ENCODE measurements at regions not wholly inside any gene's neighbourhood (a gene's known extent, or its start where the extent isn't known, plus 50 kb on each side); places are given as distances from the start of the nearest gene placed in this dataset.
"Not testable (repeated sequence)": the region's sequence is repeated elsewhere in the genome, so short reads cannot be mapped to it uniquely, and the experiment has no call there.

DNA sequence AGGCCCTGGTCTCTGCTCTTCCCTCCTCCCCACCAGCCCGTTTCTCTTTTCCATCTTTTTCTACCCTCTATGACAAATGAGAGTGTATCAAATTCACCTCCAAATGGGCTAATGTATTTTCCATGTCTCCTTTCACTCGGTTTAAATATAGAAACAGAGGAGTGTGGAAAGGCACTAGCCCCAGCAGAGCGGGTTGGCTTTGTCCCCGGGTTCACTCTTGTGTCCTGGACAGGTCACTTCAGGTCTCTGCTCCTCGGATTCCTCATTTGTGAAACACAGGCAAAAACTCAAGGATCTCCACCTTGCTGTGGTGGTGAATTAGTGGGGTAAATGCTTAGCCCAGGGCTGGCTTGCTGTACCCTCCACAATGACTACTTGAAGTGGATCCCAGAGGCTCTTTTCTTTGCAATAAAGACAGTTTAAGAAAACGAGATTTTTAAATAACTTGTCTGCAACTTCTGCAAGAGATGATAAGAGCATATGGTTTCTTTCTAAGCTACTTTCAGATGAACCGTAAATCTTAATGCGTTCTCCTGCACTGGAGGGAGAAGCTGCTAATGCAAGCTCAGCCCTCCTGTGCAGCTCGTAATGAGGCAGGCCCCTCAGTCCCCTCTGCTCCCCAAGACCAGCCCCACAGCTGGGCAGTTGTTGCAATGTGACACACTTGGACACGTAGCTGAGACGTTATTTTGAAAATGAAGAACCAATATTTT lies 292.9 kb downstream of the THBS2 start:
- no peak for DNase-seq

DNA sequence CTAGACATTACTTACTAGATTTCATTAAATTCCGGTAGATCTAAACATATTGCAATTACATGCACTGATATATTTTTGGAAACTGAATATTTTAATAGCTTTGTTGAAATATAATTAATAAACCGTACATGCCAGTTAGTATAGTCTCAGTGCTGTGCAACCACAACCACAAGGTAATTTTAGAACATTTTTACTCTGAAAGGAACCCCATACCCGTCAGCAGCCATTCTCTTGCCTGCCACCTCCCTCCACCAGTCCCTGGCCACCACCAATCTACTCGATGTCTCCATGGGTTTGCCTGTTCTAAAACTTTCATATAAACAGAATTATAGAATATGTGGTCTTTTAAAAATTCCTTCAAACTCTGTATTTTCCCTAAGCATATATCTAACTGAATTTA lies 293.9 kb downstream of the THBS2 start:
- DNase-seq = no peak

DNA sequence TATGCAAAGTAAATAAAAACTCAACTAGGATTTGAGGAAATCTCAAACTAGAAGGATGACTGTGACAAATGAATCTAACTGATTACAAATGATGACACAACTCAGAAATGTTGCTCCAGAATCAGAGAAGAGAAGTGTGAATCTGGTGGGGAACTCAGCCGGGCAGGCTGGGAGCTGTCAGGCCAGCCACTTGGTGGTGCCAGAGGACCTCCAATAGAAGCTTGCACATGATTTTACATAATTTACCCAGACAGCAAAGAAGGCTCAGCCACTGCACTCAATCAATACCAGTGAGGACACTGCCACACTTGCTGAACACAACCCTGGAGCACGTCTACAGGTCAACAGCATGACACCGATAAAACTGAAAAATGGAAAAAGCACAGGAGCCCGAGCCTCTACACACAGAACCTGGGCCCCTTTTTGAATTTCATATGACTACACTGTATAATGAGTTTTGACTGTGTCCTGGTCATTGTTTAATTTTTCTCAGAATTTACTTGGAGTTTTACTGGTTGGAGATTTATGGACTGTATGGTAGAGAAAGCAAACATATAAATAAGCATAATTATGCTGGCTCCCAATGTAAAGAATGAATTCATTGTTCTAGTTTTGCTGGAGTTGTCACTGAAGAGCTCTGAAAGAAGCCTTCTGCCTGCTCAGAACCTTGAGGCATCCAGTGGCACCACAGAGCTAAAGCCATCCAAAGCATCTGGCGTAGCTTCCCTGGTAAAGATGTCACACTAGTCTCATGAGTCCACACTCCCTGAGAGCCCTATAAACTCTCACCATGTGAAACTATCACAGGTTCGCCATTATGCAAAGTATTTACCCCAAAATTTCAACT lies 296.5 kb downstream of the THBS2 start:
- peak; percentile 7 for DNase-seq

DNA sequence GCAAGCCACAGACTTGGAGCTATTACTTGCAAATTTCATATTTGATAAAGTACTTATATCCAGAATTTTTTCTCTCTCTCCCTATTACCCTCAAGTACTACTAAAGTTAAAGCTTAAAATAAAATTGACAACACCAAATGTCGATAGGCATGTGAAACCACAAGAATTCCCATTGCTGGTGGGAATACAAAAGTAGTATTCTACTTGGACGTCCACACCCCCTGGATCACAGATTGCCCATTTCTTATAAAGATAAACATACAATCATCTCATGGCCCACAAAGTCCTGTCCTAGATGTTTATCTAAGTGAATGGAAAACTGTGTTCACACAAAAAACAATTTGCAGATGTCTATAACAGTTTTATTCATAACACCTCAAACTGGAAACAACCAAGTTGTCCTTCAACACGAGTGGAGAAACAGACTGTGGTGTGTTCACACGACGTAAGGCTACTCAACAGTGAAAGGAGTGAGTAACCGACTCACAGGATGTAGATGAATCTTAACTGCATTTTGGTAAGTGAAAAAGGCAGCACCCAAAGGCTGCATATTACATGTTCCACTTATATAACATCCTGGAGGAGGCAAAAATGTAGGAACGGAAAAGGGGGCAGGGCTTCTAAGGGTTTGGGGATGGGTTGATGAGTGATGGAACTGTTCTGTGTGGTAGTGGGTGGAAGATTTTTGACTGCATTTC lies 297.4 kb downstream of the THBS2 start:
- no peak for DNase-seq

DNA sequence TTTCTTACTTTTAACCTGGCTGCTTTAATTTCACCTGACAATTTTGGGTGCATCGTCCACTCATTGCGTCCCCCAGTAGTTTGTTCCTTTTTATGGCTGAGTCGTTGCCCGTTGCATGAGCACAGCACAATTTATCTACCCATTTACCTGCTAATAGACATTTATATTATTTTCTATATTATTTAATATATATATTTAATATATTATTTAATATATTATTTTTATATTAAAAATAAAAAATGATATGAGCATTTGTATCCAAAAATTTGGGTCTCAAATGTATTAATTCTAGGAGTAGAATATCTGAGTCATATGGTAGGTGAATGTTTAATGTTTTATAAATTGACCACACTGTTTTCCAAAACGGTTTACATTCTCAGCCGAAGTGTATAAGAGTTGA lies 300.2 kb downstream of the THBS2 start:
- DNase-seq = no peak

DNA sequence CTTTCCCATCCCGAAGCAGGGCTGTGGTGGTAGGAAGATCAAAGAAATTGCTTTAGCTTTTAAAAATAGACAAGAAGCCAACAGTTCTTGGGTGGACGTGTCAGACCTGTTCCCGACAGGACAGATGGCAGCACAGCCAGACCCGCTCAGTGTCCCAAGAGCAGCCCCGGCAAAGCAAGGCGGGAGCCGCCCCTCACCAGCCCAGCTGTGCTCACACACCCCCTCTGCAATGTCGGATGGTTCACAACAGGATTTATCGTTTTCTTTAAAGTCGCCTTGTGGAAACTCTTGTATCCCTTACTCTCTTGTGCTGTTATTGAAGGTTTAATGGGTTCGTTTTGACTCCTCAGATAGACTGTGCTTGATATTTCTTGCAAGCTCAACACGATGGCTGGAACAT lies 302.4 kb downstream of the THBS2 start:
- no peak for DNase-seq

DNA sequence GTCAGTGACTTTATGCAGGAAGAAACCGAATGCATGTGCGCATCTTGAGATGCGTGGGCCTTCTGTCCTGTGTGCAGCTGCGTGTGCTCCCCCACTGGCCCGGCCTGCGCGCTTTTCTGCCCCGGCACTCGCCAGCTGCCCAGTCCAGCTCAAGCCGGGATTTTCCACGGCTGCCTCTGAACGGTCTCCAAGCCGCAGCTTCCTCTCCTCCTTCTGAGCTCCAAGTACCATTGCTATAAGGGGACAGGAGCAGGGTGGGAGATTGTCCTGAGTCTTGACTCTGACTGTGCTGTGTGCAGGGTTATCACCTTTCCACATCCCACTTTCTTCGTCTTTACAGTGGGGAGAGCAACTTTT lies 302.8 kb downstream of the THBS2 start:
- no peak for DNase-seq

DNA sequence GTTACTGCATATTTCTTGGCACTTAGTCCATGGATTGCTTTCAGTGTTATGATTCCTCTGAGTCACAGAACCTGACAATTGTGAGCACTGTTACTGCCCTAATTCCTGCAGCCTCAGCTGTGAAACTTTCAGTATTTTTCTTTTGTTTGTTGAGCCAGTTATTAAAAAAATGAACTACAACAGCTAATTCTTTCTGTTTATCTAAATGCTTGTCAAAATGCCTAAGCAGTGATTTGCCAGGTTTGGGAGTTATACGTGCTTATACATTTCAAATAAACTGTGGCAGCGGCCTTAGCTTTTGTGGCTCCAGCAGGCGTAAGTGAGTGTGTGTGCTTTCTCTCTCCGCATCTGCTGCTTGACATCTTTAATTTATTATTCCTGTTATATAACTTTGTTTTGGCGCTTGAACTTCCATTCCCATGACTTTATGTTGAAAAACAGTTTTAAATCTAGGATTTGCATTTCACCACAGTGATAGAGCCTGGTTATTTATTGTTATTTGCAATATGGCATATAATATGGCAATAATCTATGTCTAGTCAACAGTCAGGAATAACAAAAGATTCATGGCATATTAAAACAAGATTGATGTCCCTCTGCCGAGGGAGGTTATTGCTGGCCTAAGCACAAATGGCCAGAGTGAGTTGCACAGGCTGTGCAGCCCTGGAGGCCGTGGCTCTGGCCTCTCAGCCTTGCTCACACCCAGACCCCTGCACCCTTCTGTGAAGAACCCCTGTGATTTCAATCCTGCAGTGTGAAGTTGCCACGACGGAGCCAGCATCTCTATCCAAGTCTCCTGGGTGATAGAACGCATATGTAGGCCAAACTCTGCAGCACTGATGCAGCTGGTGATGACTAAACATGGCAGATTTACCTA lies 303.4 kb downstream of the THBS2 start:
- no peak for DNase-seq

DNA sequence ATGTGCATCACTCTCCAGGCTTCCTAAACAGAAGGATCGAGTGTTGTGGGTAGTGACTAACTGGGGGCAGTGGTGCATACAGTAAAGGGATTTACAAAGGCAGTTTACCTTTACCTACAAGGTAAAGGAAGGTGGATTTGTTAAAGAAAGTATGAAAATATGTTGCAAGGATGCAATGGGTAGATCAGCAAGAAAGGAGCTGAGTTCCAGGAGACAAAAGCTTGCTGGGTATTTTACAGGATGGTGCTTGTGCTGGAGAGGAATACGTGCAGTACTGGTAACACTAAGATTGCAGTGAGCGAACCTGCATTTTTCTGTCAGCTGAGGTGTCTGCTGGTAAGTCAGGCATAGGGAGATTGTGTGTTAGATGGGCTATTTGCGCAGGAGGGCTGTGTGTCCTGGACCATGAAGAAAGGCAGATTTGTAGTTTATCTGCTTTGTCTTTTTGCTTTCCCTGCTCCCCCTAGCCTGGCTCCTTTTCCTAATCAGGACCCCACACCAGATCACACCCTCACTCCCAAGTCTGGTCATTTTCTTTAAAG lies 304.6 kb downstream of the THBS2 start:
- no peak for DNase-seq

- DNase-seq = no peak
Observed at GRCh38 chr6:168948002-168948401, 305.6 kb downstream of the THBS2 start.

GRCh38 chr6:168943231-168943905 lies 310.3 kb downstream of the THBS2 start:
- DNase-seq = no peak

- DNase-seq = no peak
Observed at GRCh38 chr6:168942646-168943045, 311.0 kb downstream of the THBS2 start.

DNA sequence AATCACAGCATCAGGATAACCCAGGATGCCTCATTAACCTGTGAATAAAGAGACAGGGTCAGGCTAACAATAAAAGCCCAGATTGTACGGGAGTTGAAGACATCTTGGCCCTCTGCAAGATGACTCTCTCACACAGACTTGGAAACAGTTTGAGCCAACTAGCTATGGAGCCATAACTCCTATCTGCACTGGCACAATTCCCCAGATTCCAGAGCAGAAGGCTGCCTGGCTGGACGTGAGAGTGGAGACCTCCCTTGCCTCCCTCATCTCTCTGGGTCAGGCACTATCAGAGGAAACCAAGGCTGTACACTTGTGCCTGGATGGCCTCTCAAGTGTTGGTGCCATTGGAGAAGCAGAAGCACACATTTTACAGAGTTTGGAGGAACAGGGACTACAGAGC lies 312.6 kb downstream of the THBS2 start:
- no peak for DNase-seq

GRCh38 chr6:168939796-168940195 lies 313.9 kb downstream of the THBS2 start:
- no peak for DNase-seq

DNA sequence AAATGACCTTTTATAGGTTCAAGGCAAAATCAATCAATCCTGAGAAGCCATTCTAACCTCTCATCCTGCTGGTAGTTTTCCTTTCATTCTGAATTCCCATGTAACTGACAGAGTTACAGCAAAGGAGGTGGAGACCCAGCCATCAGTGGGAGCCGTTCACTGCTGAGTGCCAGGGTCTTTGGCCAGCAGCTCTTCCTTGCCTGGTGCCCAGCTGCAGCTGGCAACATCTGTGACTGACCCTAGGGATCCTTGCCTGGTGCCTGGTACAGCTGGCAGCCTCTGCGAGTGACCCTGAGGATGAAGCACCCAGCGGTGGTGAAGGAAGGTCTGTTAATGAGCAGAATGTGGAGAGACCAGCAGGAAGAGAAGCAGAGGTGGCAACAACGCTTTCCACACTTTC lies 314.6 kb downstream of the THBS2 start:
- DNase-seq = no peak

- DNase-seq = no peak
Observed at GRCh38 chr6:168938546-168938945, 315.1 kb downstream of the THBS2 start.

DNA sequence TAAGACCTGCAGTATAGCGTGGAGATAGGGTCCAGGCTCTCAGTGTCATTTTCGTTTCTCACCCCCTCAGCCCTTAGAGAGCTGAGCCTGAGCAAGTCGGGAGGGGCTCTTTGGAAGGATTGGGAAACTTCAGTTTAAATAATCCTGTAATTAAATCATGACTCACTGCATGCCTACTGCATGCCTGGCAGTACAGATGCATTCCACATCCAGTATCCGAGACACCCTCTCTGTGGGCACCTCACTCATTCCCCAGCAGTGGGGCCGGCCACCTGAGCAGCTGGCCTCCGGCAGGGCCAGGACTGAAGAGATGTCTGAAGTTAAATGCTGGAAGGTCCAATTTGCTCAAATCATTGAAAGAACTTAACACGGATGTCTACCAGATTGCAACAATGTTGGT lies 316.6 kb downstream of the THBS2 start:
- DNase-seq = no peak

GRCh38 chr6:168935628-168936010 lies 318.0 kb downstream of the THBS2 start:
- DNase-seq = no peak

DNA sequence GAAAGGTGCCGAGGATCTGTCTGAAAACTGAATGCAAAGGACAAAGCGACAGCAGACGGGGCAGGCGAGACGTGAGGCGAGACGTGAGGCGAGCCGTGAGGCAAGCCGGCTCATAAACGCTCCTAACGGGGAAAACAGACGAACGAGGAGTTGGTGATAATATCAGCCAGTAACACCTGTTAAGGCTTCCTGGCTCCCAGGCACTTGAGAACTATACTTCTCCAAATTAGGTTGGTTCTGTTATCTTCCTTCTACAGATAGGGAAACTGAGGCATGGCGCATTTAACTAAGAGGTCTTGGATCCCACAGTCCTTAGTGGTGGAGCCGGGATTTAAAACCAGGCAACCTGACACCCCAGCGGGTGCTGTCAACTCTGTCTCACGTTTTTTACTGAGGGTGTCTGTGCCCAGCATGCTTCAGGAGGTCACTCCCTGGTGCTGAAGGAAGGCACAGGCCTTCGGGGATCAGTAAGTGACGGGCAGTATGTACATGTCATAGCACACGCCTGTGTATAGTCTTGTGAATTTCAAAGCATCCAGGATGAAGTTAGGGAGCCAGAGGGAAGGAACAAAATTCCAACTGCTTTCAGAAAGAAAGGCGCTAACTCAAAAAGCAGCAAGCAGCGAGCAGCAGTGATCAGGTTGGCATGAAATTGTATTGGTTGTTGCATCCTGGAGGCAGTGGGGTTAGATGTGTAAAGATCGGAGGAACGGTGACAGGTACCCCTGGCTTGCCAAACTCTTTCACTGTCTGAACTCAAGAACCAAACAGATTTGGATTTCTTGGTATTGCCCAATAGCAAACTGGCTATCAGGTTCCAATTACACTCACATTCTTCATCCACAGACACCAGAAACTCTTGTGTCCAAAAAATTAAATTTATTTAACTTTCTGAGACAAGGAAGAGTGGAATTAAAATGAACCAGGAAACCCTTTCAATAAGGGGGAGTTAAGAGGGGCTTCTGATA lies 318.7 kb downstream of the THBS2 start:
- DNase-seq = no peak

- DNase-seq = not testable (repeated sequence)
Observed at GRCh38 chr6:168932171-168932570, 321.5 kb downstream of the THBS2 start.

DNA sequence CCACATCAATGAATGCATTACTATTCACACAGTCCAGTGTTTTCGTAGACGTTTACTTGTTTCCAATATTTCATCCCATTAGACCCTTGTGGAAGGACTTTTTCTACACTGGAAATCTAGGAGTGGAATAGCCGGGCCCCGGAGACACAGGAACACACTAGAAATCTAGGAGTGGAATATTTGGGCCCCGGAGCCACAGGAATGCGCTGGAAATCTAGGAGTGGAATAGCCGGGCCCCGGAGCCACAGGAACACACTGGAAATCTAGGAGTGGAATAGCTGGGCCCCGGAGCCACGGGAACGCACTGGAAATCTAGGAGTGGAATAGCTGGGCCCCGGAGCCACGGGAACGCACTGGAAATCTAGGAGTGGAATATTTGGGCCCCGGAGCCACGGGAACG lies 322.6 kb downstream of the THBS2 start:
- DNase-seq = not testable (repeated sequence)
